Caco-2 (cell line): ENCODE measurements at regions not wholly inside any gene's neighbourhood (a gene's known extent, or its start where the extent isn't known, plus 50 kb on each side); places are given as distances from the start of the nearest gene placed in this dataset.

Experiments used
- BruUV-seq: library from RNA; stranded (reverse); fragments of 400-500 nt; replicated peaks from 2 replicates; lab custom pipeline; 2021; lab: Mats Ljungman, UMichigan
- CTCF ChIA-PET: fragments of 300-600 bp; sonication (Branson Sonifier 250); formaldehyde crosslinking; loops from one replicate; lab custom pipeline; 2022; ENCODE audit warnings: antibody characterized with exemption; lab: Charles Lee
- POLR2A ChIA-PET: fragments of 300-600 bp; sonication (Branson Sonifier 250); formaldehyde crosslinking; loops from one replicate; lab custom pipeline; 2022; ENCODE audit warnings: antibody characterized with exemption; lab: Charles Lee
- DNase-seq, 2 experiments: peaks; one replicate each; pipeline versions ENCODE4 v3.0.0 to v3.0.0-alpha.2; 2020 to 2022
- H3K27me3 ChIP-seq: replicated peaks from 2 replicates; pipeline ENCODE4 v1.6.0; 2011; ENCODE audit warnings: low read length; ENCODE audit not compliant: control insufficient read depth, insufficient read depth
- H3K36me3 ChIP-seq: 2 replicates; pipeline ENCODE4 v1.5.1; 2011; ENCODE audit warnings: low read length; ENCODE audit not compliant: control insufficient read depth, insufficient read depth
- H3K4me1 ChIP-seq: fragments of 250-450 bp; sonication (Bioruptor Pico); 2 replicates; pipeline ENCODE4 v1.5.1; 2020; ENCODE audit warnings: mild to moderate bottlenecking
- H3K4me3 ChIP-seq: 2 replicates; pipeline ENCODE4 v1.5.1; 2011; ENCODE audit warnings: low read depth, mild to moderate bottlenecking, control low read depth, low read length
- H3K9me3 ChIP-seq: fragments of 250-450 bp; sonication (Bioruptor Pico); 2 replicates; pipeline ENCODE4 v1.5.1; 2020; ENCODE audit warnings: mild to moderate bottlenecking, moderate library complexity
- H3K27ac Mint-ChIP-seq: one replicate; pipeline ENCODE4 v1.8.0; 2022; ENCODE audit warnings: mixed read lengths; ENCODE audit not compliant: unreplicated experiment
- H3K27me3 Mint-ChIP-seq: one replicate; pipeline ENCODE4 v1.8.0; 2022; ENCODE audit warnings: mixed read lengths; ENCODE audit not compliant: insufficient read depth, unreplicated experiment
- H3K36me3 Mint-ChIP-seq: one replicate; pipeline ENCODE4 v1.8.0; 2022; ENCODE audit warnings: mild to moderate bottlenecking, mixed read lengths; ENCODE audit not compliant: insufficient read depth, unreplicated experiment
- H3K4me1 Mint-ChIP-seq: one replicate; pipeline ENCODE4 v1.8.0; 2022; ENCODE audit warnings: low read depth, mixed read lengths; ENCODE audit not compliant: unreplicated experiment
- H3K4me3 Mint-ChIP-seq: one replicate; pipeline ENCODE4 v1.8.0; 2022; ENCODE audit warnings: mild to moderate bottlenecking, moderate library complexity, mixed read lengths; ENCODE audit not compliant: unreplicated experiment
- H3K9me3 Mint-ChIP-seq: one replicate; pipeline ENCODE4 v1.8.0; 2022; ENCODE audit warnings: mixed read lengths; ENCODE audit not compliant: unreplicated experiment
- CTCF ChIP-seq, 2 experiments: fragments of 200-600 bp in 1 of 2; IDR thresholded peaks; 1 replicate in 1 of 2; 2 replicates in 1 of 2; pipeline versions ENCODE4 v1.5.1 to v1.8.0; 2011 to 2022; ENCODE audit warnings: antibody characterized with exemption in 1 of 2, control low read depth in 1 of 2, inconsistent platforms in 1 of 2, low read depth in 1 of 2, low read length in 1 of 2, mild to moderate bottlenecking in 1 of 2, moderate library complexity in 1 of 2; ENCODE audit not compliant: insufficient read depth in 1 of 2, severe bottlenecking in 1 of 2, unreplicated experiment in 1 of 2
- intact Hi-C: fragments of 100-400 bp; cut with micrococcal nuclease; formaldehyde crosslinking; loops from one replicate; pipeline ENCODE4 v1.10.0; 2022; ENCODE audit not compliant: unreplicated experiment

GRCh38 chr16:13517841-13518240, 402.1 kb upstream of the ERCC4 start:
- H3K27me3 Mint-ChIP-seq = no peaks in the 10 kb centered on the region
- peaks cover 10% of the 10 kb centered on the region for H3K9me3 Mint-ChIP-seq
- no peaks in the 10 kb centered on the region for H3K4me1 Mint-ChIP-seq
- Histone ChIP-seq H3K9me3 (peaks cover 7% of the 10 kb centered on the region; the same call in 1 of the 2 replicates), H3K4me1 (no peaks in the 10 kb centered on the region), H3K27me3 (no peaks in the 10 kb centered on the region), H3K36me3 (no peaks in the 10 kb centered on the region), H3K4me3 (no peak overlapping the region)
- no TSS peak for BruUV-seq
- no peaks in the 10 kb centered on the region for H3K36me3 Mint-ChIP-seq
- CTCF ChIA-PET = no interaction called here
- no peak for TF ChIP-seq CTCF (IDR thresholded peaks at IDR 0.05; ENCODE audit: insufficient read depth in 1 of 2, low read depth in 1 of 2, low read length in 1 of 2, severe bottlenecking in 1 of 2, unreplicated experiment in 1 of 2)
- intact Hi-C loops = no loop called here
- H3K27ac Mint-ChIP-seq = no peak overlapping the region
- no peak overlapping the region for H3K4me3 Mint-ChIP-seq
- POLR2A ChIA-PET = no interaction called here
- DNase-seq = no peak

- CTCF ChIA-PET = no interaction called here
- Histone ChIP-seq H3K27me3 (no peaks in the 10 kb centered on the region), H3K36me3 (no peaks in the 10 kb centered on the region), H3K9me3 (peaks cover 2% of the 10 kb centered on the region; the same call in 1 of the 2 replicates), H3K4me1 (no peaks in the 10 kb centered on the region), H3K4me3 (no peak overlapping the region)
- Mint-ChIP-seq H3K27me3 (no peaks in the 10 kb centered on the region), H3K4me1 (no peaks in the 10 kb centered on the region), H3K4me3 (no peak overlapping the region), H3K36me3 (no peaks in the 10 kb centered on the region), H3K9me3 (no peaks in the 10 kb centered on the region), H3K27ac (no peak overlapping the region)
- TF ChIP-seq CTCF (IDR thresholded peaks at IDR 0.05; ENCODE audit: insufficient read depth in 1 of 2, low read depth in 1 of 2, low read length in 1 of 2, severe bottlenecking in 1 of 2, unreplicated experiment in 1 of 2) = no peak
- intact Hi-C loops = no loop called here
- DNase-seq = no peak
- POLR2A ChIA-PET = no interaction called here
- no TSS peak for BruUV-seq
Observed at GRCh38 chr16:13519871-13520270, 400.1 kb upstream of the ERCC4 start.

- H3K36me3 Mint-ChIP-seq = no peaks in the 10 kb centered on the region
- Histone ChIP-seq H3K36me3 (no peaks in the 10 kb centered on the region), H3K4me1 (no peaks in the 10 kb centered on the region), H3K4me3 (no peak overlapping the region), H3K9me3 (no peaks in the 10 kb centered on the region), H3K27me3 (no peaks in the 10 kb centered on the region)
- H3K4me1 Mint-ChIP-seq = no peaks in the 10 kb centered on the region
- ChIA-PET POLR2A (no interaction called here), CTCF (no interaction called here)
- no peak for DNase-seq
- H3K4me3 Mint-ChIP-seq = no peak overlapping the region
- no TSS peak for BruUV-seq
- no peak overlapping the region for H3K27ac Mint-ChIP-seq
- no peaks in the 10 kb centered on the region for H3K9me3 Mint-ChIP-seq
- TF ChIP-seq CTCF (IDR thresholded peaks at IDR 0.05; ENCODE audit: insufficient read depth in 1 of 2, low read depth in 1 of 2, low read length in 1 of 2, severe bottlenecking in 1 of 2, unreplicated experiment in 1 of 2) = no peak
- intact Hi-C loops = no loop called here
- H3K27me3 Mint-ChIP-seq = no peaks in the 10 kb centered on the region
Observed at GRCh38 chr16:13521356-13521755, 398.6 kb upstream of the ERCC4 start.
